Psoas muscle (tissue), 7 donors: ENCODE measurements at regions not wholly inside any gene's neighbourhood (a gene's known extent, or its start where the extent isn't known, plus 50 kb on each side); places are given as distances from the start of the nearest gene placed in this dataset.

Experiments used
- ATAC-seq, 4 donors: fragments of 200-7000 bp; cut with Tn5 transposase; one replicate each; pipeline ENCODE4 v1.9.1; 2020; ENCODE audit warnings: moderate library complexity in 3 of 4, mild to moderate bottlenecking in 2 of 4
- DNase-seq, 2 donors: peaks; one replicate each; pipeline ENCODE4 v3.0.0-alpha.2; 2020
- H3K27ac ChIP-seq: fragments of 200-600 bp; one replicate; pipeline ENCODE4 v1.8.0; 2022
- H3K27me3 ChIP-seq, 3 donors: fragments of 200-600 bp in 1 of 3; one replicate each; pipeline versions ENCODE4 v1.6.1 to v1.8.0; 2013 to 2022; ENCODE audit warnings: low read length in 2 of 3, mild to moderate bottlenecking in 2 of 3, moderate library complexity in 1 of 3; ENCODE audit not compliant: insufficient read depth in 3 of 3
- H3K36me3 ChIP-seq, 2 donors: fragments of 200-600 bp in 1 of 2; one replicate each; pipeline versions ENCODE4 v1.6.1 to v1.8.0; 2013 to 2022; ENCODE audit warnings: low read depth in 1 of 2, mild to moderate bottlenecking in 1 of 2, moderate library complexity in 1 of 2; ENCODE audit not compliant: insufficient read depth in 1 of 2
- H3K4me1 ChIP-seq: fragments of 200-600 bp; one replicate; pipeline ENCODE4 v1.8.0; 2022
- H3K4me3 ChIP-seq: fragments of 200-600 bp; one replicate; pipeline ENCODE4 v1.8.0; 2022; ENCODE audit warnings: mild to moderate bottlenecking
- H3K9me3 ChIP-seq: fragments of 200-600 bp; one replicate; pipeline ENCODE4 v1.8.0; 2022
- WGBS, 3 donors: extraction: QIAGEN DNeasy Blood & Tissue Kit; methylation state at CpG; one replicate each; pipeline versions ENCODE4 v1.1.6 to v1.1.7; 2013; 5-methylcytosine and 5-hydroxymethylcytosine counted together
- intact Hi-C, 2 donors: fragments of 100-400 bp; cut with DNase I; formaldehyde crosslinking; loops; one replicate each; pipeline versions ENCODE4 v1.11.0 to v1.14.2; 2022
- TF ChIP-seq, protein P1 (sequence below): fragments of 200-600 bp; IDR thresholded peaks from one replicate; pipeline ENCODE4 v1.8.0; 2022; ENCODE audit warnings: antibody characterized with exemption
- donor health status: healthy with polysubstance abuse.
- donor health status: DM: no; HTN: no; CAD: no; lungs with moderate emphysema.
- donor health status: Bipolar disorder and iron deficiency.
- donor health status: healthy.
- donor health status: DM: yes; HTN: yes; CAD: no.
- donor health status: DM: no; HTN: no; CAD: no.
- donor health status: DM: yes; HTN: yes; CAD: no.

DNA sequence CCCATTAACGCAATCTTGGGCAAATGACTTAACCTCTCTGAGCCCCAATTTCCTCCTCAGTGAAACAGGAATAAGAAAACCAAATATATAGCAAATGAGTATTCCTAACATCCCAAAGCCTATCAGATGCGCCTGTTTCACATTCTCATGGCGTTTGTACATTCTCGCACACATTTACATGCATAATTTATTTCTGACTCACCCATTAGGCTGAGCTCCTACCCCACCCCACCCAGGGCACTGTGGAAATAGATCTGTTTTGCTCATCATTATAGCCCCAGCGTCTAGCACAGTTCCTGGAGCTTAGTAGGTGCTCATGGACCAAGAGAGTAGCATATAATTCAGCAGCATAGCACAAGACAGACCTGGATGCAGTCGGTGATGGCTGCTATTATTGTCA is 146.1 kb upstream of the VANGL1 start:
- DNase-seq (no peak), ATAC-seq (no peak)
- Histone ChIP-seq H3K4me3 (no peak overlapping the region), H3K27me3 (no peaks in the 10 kb centered on the region), H3K9me3 (no peaks in the 10 kb centered on the region), H3K27ac (no peak overlapping the region), H3K36me3 (no peaks in the 10 kb centered on the region), H3K4me1 (no peaks in the 10 kb centered on the region)
- intact Hi-C loops = no loop called here
- WGBS, 3 donors = 81 to 84% (median 82%) methylated on average over 6 of the region's 6 CpGs
- TF ChIP-seq, protein P1, sequence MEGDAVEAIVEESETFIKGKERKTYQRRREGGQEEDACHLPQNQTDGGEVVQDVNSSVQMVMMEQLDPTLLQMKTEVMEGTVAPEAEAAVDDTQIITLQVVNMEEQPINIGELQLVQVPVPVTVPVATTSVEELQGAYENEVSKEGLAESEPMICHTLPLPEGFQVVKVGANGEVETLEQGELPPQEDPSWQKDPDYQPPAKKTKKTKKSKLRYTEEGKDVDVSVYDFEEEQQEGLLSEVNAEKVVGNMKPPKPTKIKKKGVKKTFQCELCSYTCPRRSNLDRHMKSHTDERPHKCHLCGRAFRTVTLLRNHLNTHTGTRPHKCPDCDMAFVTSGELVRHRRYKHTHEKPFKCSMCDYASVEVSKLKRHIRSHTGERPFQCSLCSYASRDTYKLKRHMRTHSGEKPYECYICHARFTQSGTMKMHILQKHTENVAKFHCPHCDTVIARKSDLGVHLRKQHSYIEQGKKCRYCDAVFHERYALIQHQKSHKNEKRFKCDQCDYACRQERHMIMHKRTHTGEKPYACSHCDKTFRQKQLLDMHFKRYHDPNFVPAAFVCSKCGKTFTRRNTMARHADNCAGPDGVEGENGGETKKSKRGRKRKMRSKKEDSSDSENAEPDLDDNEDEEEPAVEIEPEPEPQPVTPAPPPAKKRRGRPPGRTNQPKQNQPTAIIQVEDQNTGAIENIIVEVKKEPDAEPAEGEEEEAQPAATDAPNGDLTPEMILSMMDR = no peak

DNA sequence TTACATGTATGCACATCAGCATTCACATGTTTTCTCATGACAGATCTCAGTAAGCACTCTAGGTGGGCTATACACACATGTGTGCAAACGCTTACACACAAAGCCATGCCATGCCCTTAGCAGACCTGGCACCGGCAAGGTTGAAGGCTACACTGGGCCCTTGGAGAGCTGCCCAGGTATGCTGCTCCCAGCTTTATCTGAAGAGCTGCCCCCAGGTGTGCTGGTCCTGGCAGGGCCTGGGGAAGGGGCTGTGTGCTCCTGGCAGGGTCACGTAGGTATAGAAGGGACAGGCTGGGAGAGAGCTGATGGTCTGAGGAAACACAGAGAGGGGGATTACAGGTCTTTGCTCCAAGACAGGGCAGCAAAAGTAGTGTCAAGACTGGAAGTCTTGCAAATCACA is 146.7 kb upstream of the VANGL1 start:
- intact Hi-C loops = no loop called here

DNA sequence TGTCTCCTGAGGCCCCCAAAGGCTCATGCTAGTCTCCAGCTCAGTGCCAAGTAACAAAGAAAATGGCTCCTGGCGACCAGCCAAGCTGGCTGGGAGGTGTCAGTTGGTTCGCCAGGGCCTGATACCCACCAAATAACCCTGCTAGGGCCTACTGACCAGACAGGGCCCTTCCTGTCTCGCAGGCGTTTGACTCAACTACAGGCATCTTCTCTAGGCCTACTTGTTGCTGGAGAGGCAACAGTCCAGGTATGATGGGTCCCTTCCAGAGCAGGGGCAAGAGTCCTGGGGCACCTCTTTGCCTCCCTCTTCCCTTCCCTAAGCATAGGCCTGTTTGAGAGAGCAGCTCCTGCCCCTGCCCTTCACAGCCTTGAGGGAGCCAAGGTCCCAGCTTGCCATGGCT is 147.9 kb upstream of the VANGL1 start:
- ATAC-seq (no peak), DNase-seq (no peak)
- Histone ChIP-seq H3K9me3 (no peaks in the 10 kb centered on the region), H3K27ac (no peak overlapping the region), H3K4me1 (no peaks in the 10 kb centered on the region), H3K27me3 (no peaks in the 10 kb centered on the region), H3K4me3 (no peak overlapping the region), H3K36me3 (no peaks in the 10 kb centered on the region)
- TF ChIP-seq, protein P1 = no peak
- intact Hi-C loops = no loop called here
- 76 to 83% (median 79%) methylated on average over 4 of the region's 4 CpGs for whole genome bisulfite sequencing, 3 donors

More for the DNA sequence above, 146.7 kb upstream of the VANGL1 start:
- TF ChIP-seq, protein P1 = no peak
- Histone ChIP-seq H3K4me1 (no peaks in the 10 kb centered on the region), H3K9me3 (no peaks in the 10 kb centered on the region), H3K27ac (no peak overlapping the region), H3K4me3 (no peak overlapping the region), H3K27me3 (no peaks in the 10 kb centered on the region), H3K36me3 (no peaks in the 10 kb centered on the region)
- DNase-seq = no peak
- WGBS, 3 donors = 84 to 88% (median 87%) methylated on average over 3 of the region's 3 CpGs
- ATAC-seq = no peak

DNA sequence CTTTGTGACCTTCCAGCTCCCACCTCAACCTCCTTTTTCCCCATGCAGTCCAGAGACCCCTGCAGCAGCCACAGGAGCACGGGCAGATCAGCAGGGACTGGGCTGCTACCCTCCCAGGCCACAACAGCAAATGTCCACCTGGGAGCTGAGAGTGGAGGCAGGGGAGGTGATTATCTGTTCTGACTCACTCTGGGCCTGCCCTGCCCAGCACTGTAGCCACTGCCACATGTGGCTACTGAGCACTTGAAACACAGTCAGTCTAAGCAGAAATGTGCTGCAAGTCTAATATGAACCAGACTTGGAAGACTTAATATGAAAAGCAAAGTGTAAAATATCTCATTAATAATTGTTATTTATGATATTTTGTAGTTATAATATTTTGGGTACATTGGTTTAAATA is 148.9 kb upstream of the VANGL1 start:
- Histone ChIP-seq H3K4me1 (no peaks in the 10 kb centered on the region), H3K27me3 (no peaks in the 10 kb centered on the region), H3K4me3 (no peak overlapping the region), H3K36me3 (no peaks in the 10 kb centered on the region), H3K9me3 (no peaks in the 10 kb centered on the region), H3K27ac (no peak overlapping the region)
- DNase-seq (no peak), ATAC-seq (no peak)
- intact Hi-C loops = no loop called here
- WGBS, 3 donors = 29 to 68% (median 53%) methylated on average over 1 of the region's 1 CpG
- TF ChIP-seq, protein P1 = no peak

DNA sequence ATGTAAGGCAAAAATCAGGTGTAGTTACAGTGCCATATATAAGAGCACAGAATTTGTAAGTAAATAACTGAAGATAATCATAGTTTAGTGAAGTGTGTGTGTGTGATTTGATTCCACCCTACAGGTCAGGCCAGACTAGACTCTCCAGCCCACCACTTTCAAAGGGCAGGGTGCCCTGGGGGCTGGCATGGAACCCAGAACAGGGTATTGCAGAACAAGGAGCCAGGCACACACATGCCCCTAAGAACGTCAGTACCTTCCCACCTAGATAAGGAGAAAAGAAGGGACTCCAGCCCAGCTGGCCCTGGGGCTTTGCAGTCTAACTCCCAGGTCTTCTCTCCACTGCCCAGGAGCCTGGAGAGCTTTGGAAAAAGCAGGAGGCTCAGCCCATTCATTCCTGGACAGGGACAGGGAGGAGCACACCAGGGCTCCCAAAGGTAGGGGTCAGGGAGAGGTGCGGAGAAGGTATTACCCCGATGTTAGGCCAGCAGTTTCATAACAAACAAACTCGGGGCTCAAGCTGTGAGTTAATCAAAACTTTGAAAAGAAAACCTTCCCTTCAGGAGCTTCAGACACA is 149.7 kb upstream of the VANGL1 start:
- no peak for ATAC-seq

More for the DNA sequence above, 149.7 kb upstream of the VANGL1 start:
- Histone ChIP-seq H3K4me3 (no peak overlapping the region), H3K36me3 (no peaks in the 10 kb centered on the region), H3K27me3 (no peaks in the 10 kb centered on the region), H3K9me3 (no peaks in the 10 kb centered on the region), H3K27ac (no peak overlapping the region), H3K4me1 (no peaks in the 10 kb centered on the region)
- intact Hi-C loops = no loop called here
- DNase-seq = no peak
- WGBS, 3 donors = 68 to 72% (median 71%) methylated on average over 4 of the region's 4 CpGs
- TF ChIP-seq, protein P1 = no peak
